ENCODE measurements at regions not wholly inside any gene's neighbourhood (a gene's known extent, or its start where the extent isn't known, plus 50 kb on each side); places are given as distances from the start of the nearest gene placed in this dataset.

- TF ChIP-seq CTCF (IDR thresholded peaks at IDR 0.05) (no peak), POLR2A (IDR thresholded peaks at IDR 0.05) (no peak)
These were observed 175.9 kb downstream of the NSG2 start for GRCh38 chr5:174221436-174221835.

All from body of pancreas (tissue), 4 donors.